Spleen (tissue), 11 donors: ENCODE measurements at regions not wholly inside any gene's neighbourhood (a gene's known extent, or its start where the extent isn't known, plus 50 kb on each side); places are given as distances from the start of the nearest gene placed in this dataset.

Source experiments
- DNase-seq: peaks from one replicate; pipeline ENCODE4 v3.0.0-alpha.2; 2020
- H3K27ac ChIP-seq, 8 donors: fragments of 200-600 bp; sonication (generic) in 7 of 8; 1 replicate in 4 of 8; 2 replicates in 4 of 8; pipeline versions ENCODE4 v1.5.0 to v1.8.0; 2016 to 2021; ENCODE audit warnings: inconsistent platforms in 4 of 8, mild to moderate bottlenecking in 4 of 8, moderate library complexity in 1 of 8
- H3K27me3 ChIP-seq, 7 donors: fragments of 200-600 bp; sonication (generic) in 6 of 7; replicated peaks in 1 of 7; 1 replicate in 4 of 7; 2 replicates in 3 of 7; pipeline versions ENCODE4 v1.5.0 to v1.8.0; 2016 to 2021; ENCODE audit warnings: inconsistent platforms in 3 of 7, mild to moderate bottlenecking in 1 of 7
- H3K36me3 ChIP-seq, 6 donors: fragments of 200-600 bp; sonication (generic) in 5 of 6; 1 replicate in 4 of 6; 2 replicates in 2 of 6; pipeline versions ENCODE4 v1.5.0 to v1.8.0; 2016 to 2021; ENCODE audit warnings: inconsistent platforms in 2 of 6
- H3K4me1 ChIP-seq, 6 donors: fragments of 200-600 bp; sonication (generic) in 5 of 6; 1 replicate in 3 of 6; 2 replicates in 3 of 6; pipeline versions ENCODE4 v1.5.0 to v1.8.0; 2016 to 2021; ENCODE audit warnings: inconsistent platforms in 3 of 6
- H3K4me3 ChIP-seq, 8 donors: fragments of 200-600 bp; sonication (generic) in 7 of 8; 1 replicate in 4 of 8; 2 replicates in 4 of 8; pipeline versions ENCODE4 v1.5.0 to v1.8.0; 2016 to 2021; ENCODE audit warnings: inconsistent platforms in 4 of 8, mild to moderate bottlenecking in 4 of 8, moderate library complexity in 2 of 8
- H3K9me3 ChIP-seq, 8 donors: fragments of 200-600 bp; sonication (generic) in 7 of 8; 1 replicate in 4 of 8; 2 replicates in 4 of 8; pipeline versions ENCODE4 v1.5.0 to v1.8.0; 2016 to 2021; ENCODE audit warnings: inconsistent platforms in 4 of 8
- POLR2A ChIP-seq, 3 donors: fragments of 450-650 bp; IDR thresholded peaks; one replicate each; pipeline ENCODE4 v1.5.1; 2017; ENCODE audit warnings: antibody characterized with exemption in 3 of 3, mild to moderate bottlenecking in 1 of 3
- POLR2AphosphoS5 ChIP-seq, 3 donors: sonication (generic); formaldehyde crosslinking; IDR thresholded peaks; one replicate each; pipeline ENCODE4 v1.5.1; 2017; ENCODE audit warnings: antibody characterized with exemption in 3 of 3
- WGBS, 5 donors: extraction: QIAGEN DNeasy Blood & Tissue Kit in 3 of 5; methylation state at CpG; one replicate each; pipeline versions ENCODE4 v1.1.5 to v1.1.7; 2013 to 2018; 5-methylcytosine and 5-hydroxymethylcytosine counted together
- intact Hi-C: fragments of 100-400 bp; cut with DNase I; formaldehyde crosslinking; loops from one replicate; pipeline ENCODE4 v1.15.0; 2023; ENCODE audit warnings: low total_unique reads
- TF ChIP-seq, protein P1 (sequence below), 11 experiments: fragments of 200-600 bp in 7 of 11; fragments of 450-650 bp in 4 of 11; sonication (generic) in 4 of 11; IDR thresholded peaks in 8 of 11; conservative IDR thresholded peaks in 3 of 11; 1 replicate in 7 of 11; 2 replicates in 4 of 11; pipeline versions ENCODE4 v1.4.0 to v1.8.0; 2016 to 2021; ENCODE audit warnings: antibody characterized with exemption in 11 of 11, inconsistent platforms in 4 of 11, mild to moderate bottlenecking in 1 of 11
- donor health status: healthy with polysubstance abuse.
- donor health status: DM: no; HTN: no; CAD: no; lungs with moderate emphysema.
- donor health status: DM: no; HTN: no; CAD: no.
- donor health status: Bipolar disorder and iron deficiency.
- donor health status: healthy.
- donor health status: DM: no; HTN: no; CAD: no.
- donor health status: DM: yes; HTN: yes; CAD: no.

DNA sequence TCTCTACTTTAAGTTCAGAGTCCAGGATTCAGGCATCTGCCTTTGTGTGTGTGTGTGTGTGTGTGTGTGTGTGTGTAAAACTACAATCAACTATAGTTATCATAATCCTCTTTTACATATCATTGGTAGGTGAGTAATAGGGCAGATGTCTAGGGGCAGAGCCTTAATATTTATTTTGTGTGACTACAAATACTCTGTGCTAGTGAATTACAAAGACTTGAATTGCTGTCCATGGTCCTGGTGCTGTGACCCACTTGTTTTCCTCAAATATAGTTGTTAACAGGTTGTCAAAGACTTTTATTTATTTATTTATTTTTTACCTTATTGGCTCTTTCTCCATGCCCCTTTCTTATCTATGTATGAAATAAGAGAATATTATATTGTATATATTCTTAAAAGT is 196.8 kb downstream of the ANXA1 start:
- H3K4me3 ChIP-seq, result no peak overlapping the region
- no peaks in the 10 kb centered on the region for H3K36me3 ChIP-seq
- no peaks in the 10 kb centered on the region for H3K4me1 ChIP-seq
- H3K9me3 ChIP-seq, result no peaks in the 10 kb centered on the region
- no peaks in the 10 kb centered on the region for H3K27me3 ChIP-seq
- intact Hi-C loops, result no loop called here
- no peak for TF ChIP-seq POLR2AphosphoS5 (IDR thresholded peaks at IDR 0.05)
- TF ChIP-seq, protein P1, sequence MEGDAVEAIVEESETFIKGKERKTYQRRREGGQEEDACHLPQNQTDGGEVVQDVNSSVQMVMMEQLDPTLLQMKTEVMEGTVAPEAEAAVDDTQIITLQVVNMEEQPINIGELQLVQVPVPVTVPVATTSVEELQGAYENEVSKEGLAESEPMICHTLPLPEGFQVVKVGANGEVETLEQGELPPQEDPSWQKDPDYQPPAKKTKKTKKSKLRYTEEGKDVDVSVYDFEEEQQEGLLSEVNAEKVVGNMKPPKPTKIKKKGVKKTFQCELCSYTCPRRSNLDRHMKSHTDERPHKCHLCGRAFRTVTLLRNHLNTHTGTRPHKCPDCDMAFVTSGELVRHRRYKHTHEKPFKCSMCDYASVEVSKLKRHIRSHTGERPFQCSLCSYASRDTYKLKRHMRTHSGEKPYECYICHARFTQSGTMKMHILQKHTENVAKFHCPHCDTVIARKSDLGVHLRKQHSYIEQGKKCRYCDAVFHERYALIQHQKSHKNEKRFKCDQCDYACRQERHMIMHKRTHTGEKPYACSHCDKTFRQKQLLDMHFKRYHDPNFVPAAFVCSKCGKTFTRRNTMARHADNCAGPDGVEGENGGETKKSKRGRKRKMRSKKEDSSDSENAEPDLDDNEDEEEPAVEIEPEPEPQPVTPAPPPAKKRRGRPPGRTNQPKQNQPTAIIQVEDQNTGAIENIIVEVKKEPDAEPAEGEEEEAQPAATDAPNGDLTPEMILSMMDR (IDR thresholded peaks at IDR 0.05 in 8 of 11, conservative IDR thresholded peaks at IDR 0.05 in 3 of 11), result no peak
- TF ChIP-seq POLR2A (IDR thresholded peaks at IDR 0.05), result no peak
- no peak overlapping the region for H3K27ac ChIP-seq
- DNase-seq, result no peak

DNA sequence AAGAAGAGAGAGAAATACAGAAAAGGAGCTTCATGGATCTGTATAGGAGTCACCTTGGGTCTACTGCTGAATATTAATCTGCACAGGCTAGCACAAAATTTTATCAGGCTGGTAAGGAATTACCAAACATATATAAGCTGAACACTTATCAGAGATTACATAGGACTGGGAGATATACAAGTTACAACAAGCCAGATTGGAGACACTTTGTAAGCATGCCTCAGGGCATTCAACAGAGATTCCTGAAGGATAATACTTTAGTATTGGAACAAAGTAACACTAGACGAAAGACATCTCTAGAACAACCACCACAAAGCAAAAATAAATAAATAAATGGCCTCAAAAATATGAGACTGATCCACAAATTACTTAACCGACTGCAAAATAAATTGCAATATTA is 197.8 kb downstream of the ANXA1 start:
- Histone ChIP-seq H3K27me3 (no peaks in the 10 kb centered on the region), H3K4me3 (no peak overlapping the region), H3K9me3 (no peaks in the 10 kb centered on the region), H3K4me1 (no peaks in the 10 kb centered on the region), H3K27ac (no peak overlapping the region), H3K36me3 (no peaks in the 10 kb centered on the region)
- DNase-seq, result no peak
- 66 to 82% (median 77%) methylated on average over 2 of the region's 2 CpGs for WGBS, 5 donors
- TF ChIP-seq, protein P1 (IDR thresholded peaks at IDR 0.05 in 8 of 11, conservative IDR thresholded peaks at IDR 0.05 in 3 of 11), result no peak
- TF ChIP-seq POLR2A (IDR thresholded peaks at IDR 0.05) (no peak), POLR2AphosphoS5 (IDR thresholded peaks at IDR 0.05) (no peak)
- intact Hi-C loops, result no loop called here

DNA sequence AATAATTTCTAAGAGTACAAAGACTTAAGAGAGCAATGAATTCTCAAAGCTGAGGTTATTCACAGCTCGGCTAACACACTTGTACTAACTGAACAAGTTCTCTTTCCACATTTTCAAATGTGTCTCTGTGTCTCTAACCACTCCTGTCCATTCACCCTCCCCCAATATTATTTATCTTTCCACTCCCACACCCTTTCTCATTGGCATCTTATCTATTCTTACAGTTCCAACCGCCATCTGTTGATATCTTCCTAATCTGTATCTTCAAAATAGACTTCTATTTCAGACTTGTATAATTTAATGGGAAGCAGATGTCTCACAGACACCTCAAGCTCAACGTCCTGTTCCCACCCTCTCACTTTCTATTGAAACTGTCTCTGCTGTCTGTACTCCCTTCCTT is 205.9 kb downstream of the ANXA1 start:
- Histone ChIP-seq H3K27ac (no peak overlapping the region), H3K27me3 (no peaks in the 10 kb centered on the region), H3K9me3 (no peaks in the 10 kb centered on the region), H3K4me1 (no peaks in the 10 kb centered on the region), H3K4me3 (no peak overlapping the region), H3K36me3 (no peaks in the 10 kb centered on the region)
- no peak for DNase-seq
- no peak for TF ChIP-seq POLR2A (IDR thresholded peaks at IDR 0.05)
- TF ChIP-seq, protein P1 (IDR thresholded peaks at IDR 0.05 in 8 of 11, conservative IDR thresholded peaks at IDR 0.05 in 3 of 11), result no peak
- no peak for TF ChIP-seq POLR2AphosphoS5 (IDR thresholded peaks at IDR 0.05)
- 48 to 71% (median 59%) methylated on average over 3 of the region's 3 CpGs for WGBS, 5 donors
- intact Hi-C loops, result no loop called here

DNA sequence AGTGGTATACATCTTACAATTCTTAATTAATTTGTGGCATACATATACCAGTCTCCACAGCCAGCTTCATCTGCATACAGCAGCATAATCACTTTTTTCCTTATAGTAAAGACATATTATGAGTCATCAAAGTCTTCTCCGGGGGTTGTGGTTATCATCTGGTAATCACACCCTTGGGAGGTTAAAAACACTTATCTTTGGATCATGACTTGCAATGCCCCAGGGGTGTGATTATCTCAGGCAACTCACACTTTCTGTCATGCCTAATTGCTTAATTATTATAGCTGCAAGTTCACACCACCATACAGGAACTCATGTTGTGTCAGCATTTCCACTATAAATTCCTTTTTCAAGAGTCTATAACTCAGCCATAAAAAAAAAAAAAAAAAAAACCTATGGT is 218.4 kb downstream of the ANXA1 start:
- DNase-seq, result no peak
- 22 to 52% (median 42%) methylated on average over 1 of the region's 1 CpG for WGBS, 5 donors
- intact Hi-C loops, result no loop called here
- Histone ChIP-seq H3K36me3 (no peaks in the 10 kb centered on the region), H3K27ac (no peak overlapping the region), H3K27me3 (no peaks in the 10 kb centered on the region), H3K4me3 (no peak overlapping the region), H3K4me1 (no peaks in the 10 kb centered on the region), H3K9me3 (no peaks in the 10 kb centered on the region)
- TF ChIP-seq, protein P1 (IDR thresholded peaks at IDR 0.05 in 8 of 11, conservative IDR thresholded peaks at IDR 0.05 in 3 of 11), result no peak
- no peak for TF ChIP-seq POLR2AphosphoS5 (IDR thresholded peaks at IDR 0.05)
